HG02884 (cell line): ENCODE measurements at regions not wholly inside any gene's neighbourhood (a gene's known extent, or its start where the extent isn't known, plus 50 kb on each side); places are given as distances from the start of the nearest gene placed in this dataset.
"Not testable (repeated sequence)": the region's sequence is repeated elsewhere in the genome, so short reads cannot be mapped to it uniquely, and the experiment has no call there.

Experiments
- ATAC-seq: cut with Tn5 transposase; IDR thresholded peaks from one replicate; pipeline ENCODE4 v1.9.1; 2021; ENCODE audit warnings: mild to moderate bottlenecking, moderate library complexity; ENCODE audit not compliant: unreplicated experiment

DNA sequence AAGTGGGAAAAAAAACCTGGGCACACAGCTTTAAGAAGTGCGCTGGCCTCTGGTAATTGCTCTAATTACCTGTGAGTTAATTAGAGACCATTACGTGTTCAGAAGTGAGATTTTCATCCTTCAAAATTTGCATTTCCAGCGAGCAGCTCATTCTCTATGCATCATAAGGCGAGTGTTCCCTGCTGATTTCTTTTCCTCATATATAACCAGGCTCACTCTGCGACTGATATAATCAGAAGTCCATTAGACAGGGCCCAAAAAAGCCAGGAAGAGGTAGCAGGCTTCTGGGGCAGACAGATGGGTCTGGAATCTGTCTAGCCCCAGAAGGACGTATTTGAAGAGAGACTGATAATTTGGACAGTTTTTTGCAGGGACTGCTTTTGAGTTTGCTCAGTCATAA lies 158.7 kb downstream of the MTHFS start:
- no peak for ATAC-seq

DNA sequence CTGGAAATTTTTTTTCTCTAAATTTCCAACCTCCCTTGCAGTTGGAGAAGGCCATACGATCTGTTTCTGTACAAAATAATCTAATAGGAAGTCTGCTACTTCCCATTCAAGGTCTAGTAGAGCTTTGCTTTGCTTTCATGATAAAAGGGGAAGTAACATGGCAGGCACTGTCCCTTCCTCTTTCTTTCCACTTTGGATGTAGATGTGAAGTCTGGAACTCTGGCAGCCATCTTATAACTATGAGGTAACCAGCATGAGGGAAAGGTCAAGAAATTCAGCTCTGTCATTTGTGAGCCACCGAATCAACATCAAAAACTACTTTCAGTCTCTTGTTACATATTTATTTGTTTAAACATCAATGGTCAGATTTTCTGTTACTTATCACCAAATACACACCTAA lies 156.3 kb downstream of the MTHFS start:
- ATAC-seq: no peak

DNA sequence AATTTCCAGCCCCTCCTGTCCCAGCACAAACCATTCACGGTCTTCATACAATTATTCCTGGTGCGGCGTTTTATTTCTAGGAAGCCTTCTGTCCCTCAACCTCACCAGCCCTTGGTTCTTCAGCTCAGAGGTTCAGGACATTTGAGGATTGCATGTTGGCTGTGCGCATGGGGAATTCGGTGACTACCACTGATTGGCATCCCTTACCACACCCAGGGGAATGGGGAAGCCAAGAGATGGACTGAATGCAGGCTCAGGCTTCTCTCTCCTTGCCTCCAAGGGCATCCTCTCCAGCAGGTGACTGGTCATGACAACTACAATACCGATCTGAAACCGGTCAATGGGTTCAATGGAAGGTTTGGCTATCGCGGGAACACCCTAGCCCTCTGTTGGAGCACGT lies 153.8 kb downstream of the MTHFS start:
- ATAC-seq: no peak

DNA sequence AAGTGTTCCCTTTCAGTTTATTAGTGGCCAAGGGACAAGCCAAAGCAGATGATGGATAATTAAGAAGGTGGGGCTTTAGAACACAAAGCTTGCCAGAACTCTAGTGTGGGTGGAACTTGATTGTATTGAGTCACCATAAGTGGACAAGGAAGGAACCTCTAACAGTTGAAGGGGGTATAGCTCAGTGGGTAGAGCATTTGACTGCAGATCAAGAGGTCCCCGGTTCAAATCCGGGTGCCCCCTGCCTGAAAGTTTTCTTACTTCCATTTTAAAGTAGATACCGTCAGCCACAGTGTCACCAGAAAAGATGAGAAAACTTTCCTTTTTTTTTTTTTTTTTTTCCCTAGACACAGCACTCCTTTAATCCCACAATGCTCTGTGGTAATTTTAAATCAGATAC lies 152.3 kb downstream of the MTHFS start:
- ATAC-seq: not testable (repeated sequence)

DNA sequence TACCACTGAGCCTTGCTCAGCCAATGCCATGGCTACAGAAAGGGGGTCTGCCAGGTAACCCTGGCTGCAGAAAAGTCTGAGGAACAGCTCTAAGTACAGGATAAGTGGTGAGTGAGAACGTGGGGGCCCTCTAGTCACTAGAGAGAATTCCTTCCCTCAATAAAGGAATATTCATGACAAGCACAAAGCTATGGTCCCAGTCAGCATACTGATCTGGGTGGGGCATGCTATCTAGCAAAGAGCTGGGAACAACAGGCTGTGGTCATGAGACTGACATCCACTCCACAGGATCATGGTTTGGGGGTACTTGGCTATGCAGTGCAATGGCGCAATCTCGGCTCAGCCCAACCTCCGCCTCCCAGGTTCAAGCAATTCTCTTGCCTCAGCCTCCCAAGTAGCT lies 140.4 kb downstream of the MTHFS start:
- ATAC-seq: no peak

DNA sequence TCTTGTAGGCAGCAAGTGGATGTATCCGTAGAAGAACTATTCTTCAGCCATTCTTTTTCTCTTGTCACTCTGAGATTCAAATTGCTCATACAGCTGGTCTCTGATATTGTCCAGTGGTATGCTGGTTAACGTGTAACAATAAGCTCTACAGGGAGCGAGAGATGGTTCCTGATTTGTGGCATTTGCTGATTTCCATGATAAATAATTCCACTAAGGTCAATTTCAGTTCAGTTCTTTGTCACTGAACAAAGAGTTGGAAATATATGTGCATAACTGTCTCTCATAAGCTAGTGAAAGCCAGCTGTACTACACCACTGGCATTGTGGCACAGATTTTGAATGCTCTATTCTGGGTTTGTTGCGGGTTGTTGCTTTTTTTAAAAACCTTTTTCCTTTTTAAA lies 131.7 kb downstream of the MTHFS start:
- ATAC-seq: no peak

DNA sequence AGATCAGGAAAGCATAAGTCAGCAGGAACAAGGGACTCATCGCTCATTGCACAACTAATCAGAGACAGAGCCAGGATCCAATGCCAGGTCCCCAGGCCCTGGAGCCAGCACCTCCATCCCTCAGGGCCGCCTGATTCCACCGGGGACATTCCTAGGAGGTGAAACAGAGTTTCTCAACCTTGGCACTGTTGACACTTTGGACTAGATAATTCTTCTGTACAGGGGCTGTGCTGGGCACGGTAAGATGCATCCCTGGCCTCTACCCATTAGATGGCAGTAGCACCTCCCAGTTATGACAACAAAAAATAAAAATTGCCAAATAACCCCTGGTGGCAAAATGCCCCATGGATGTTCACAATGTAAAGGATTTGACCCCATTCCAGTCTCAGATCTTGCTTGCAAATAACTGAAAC lies 127.7 kb downstream of the MTHFS start:
- ATAC-seq: no peak

DNA sequence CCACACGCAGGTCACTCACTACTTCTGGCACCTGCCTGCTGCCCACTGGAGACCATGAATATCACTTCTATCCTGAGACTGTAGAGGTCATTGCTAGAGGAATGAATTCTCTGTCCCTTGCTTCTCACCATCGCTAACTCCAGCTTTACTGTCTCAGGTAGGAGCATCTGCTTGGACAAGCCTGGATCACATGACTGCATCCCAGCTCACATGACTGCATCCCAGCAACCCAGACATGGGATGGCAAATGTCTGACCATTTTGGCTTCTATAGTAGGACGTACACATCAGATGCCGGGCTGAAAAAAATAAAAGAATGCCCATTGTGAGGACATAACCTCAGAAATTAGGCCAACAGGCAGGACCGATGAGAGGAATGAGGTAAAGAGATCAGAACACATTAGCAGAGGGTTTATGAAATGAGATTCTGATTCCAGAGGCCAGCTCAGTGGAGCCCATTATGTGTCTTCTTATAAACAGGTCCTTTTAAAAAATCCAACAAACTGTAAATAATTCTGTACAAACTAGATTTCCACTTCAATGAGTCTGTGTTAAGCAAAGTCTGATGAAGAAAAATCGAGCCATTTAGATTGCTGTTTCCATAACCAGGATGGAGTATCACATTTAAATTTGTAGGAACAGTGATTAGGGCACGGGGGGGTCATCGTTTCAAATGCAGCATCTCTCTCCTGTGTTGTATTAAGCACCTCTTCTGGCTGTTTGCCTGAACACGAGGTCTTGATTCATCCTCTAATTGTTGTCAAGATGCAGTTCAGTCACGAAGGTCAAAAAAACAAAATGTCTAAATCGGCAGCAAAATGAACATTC lies 126.7 kb downstream of the MTHFS start:
- no peak for ATAC-seq

DNA sequence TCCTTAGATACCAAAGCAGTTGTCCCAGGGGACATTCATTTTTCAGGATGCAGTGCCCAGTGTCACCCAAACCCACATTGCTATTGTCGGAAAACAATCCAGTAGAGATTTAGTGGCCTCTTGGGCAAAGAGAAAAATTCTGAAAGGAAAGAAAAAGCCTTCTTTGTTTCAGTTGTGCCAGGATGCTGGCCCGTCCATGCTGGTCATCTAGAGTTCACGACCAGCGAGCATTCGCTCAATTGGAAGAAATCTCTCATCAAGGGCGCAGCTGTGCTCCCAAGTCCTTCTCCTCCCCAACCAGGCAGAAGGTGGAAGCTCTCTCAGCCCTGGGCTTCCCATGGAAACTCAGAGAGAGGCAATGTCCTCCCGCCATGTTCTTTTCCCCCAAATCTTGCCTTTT lies 123.7 kb downstream of the MTHFS start:
- no peak for ATAC-seq

DNA sequence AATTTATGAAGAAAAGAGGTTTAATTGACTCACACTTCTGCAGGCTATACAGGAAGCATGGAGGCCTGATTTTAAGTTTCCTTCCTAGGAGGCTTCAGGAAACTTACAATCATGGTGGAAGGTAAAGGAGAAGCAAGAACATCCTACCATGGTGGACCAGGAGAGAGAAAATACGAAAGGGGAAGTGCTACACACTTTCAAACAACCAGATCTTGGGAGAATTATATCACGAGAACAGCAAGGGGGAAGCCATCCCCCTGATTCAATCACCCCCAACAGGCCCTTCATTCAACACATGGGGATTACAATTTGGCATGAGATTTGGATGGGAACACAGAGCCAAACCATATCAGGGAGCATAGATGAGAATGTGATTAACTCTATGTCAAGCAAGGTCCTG lies 121.0 kb downstream of the MTHFS start:
- no peak for ATAC-seq

DNA sequence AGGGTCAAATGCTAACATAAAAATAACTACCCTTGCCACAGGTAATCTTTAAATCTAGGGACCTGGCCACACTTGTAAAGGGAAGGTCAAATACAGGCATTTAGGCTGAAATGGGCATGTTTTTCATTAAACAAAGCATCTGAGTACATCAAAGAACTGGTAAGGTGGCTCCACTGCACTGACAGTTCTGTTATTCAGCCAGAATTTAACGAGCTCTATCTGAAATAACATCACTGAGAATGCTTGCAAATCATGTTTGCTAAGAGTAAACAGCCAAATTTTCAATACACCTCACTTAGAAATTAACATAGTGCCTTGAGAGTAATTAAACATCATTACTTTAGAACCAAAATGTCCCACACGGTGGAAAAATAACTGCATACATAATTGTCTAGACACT lies 118.9 kb downstream of the MTHFS start:
- no peak for ATAC-seq

DNA sequence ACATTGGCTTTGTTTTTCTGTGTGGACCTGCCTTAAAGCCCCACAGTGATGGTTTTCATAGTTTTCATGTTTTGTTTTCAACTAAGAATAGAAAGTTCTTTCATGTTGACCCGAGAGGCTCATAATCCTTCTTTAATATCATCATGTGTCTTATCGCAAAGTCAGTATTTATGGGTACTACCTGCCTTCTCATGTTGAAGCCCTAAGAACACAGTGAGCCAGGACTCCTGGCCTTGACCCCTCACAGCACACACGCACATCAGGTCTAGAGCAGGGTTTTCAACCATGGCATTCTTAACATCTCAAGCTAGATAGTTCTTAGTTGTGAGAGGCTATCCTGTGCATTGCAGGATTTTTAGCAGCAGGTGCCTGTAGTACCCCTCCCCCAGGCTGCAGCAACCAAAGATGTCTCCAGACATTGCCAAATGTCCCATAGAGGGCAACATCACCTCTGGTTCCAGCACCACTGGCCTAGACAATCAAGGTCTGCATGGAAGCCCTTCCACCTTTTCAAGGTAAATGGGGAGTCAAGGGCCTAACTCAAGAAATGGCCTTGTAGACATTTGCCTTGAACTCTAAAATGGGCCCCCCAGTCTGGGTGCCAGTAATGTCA lies 118.3 kb downstream of the MTHFS start:
- no peak for ATAC-seq

DNA sequence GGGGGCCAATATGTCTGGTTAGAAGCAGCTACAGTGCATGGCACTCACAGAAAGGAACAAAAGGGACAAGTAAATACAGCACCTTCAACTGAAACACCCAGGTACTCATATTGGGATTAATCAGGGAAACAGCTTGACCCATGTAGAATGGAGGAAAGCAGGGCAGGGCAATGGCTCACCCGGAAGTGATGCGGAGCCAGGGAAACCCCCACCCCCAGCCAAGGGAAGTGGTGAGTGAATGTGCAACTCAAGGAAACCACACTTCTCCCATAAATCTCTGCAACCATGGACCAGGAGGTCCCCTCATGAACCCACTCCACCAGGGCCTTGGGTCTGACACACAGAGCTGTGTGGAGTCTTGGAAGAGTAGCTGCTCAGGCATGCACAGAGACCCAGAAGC lies 117.1 kb downstream of the MTHFS start:
- ATAC-seq: no peak

DNA sequence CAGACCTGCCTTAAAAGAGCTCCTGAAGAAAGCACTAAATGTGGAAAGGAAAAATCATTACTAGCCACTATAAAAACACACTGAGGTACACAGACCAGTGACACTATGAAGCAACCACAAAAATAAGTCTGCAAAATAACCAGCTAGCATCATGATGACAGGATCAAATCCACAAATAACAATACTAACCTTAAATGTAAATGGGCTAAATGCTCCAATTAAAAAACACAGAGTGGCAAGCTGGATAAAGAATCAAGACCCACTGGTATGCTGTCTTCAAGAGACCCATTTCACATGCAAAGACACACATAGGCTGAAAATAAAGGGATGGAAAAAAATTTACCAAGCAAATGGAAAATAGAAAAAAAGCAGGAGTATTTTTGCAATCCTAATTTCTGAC lies 114.5 kb downstream of the MTHFS start:
- ATAC-seq: not testable (repeated sequence)
